ENCODE measurements at regions not wholly inside any gene's neighbourhood (a gene's known extent, or its start where the extent isn't known, plus 50 kb on each side); places are given as distances from the start of the nearest gene placed in this dataset.

DNA sequence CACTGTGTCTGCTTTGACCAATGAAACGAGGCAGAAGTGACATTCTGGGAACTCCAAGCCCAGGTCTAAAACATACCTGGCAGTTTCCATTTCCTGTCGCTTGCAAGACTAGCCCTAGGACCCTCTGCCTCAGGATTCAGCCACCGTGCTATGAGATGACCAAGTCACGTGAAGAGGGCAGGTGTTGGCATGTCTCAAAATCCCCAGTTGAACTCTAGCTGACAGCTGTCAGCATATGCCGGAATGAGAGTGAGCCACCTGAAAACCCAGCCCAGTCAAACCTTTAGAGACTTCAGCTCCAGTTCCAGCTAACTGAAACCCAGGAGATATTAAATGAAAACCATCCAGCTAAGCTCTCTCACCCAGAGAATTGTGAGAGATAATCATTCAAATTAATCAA is 89.9 kb upstream of the PPP1R3A start:
- Mint-ChIP-seq H3K27ac (ENCODE audit: unreplicated experiment) (no peak overlapping the region), H3K27me3 (ENCODE audit: unreplicated experiment) (no peaks in the 10 kb centered on the region), H3K4me3 (ENCODE audit: unreplicated experiment) (no peak overlapping the region), H3K36me3 (ENCODE audit: unreplicated experiment) (peaks cover 7% of the 10 kb centered on the region), H3K9me3 (ENCODE audit: unreplicated experiment) (peaks cover 21% of the 10 kb centered on the region), H3K4me1 (ENCODE audit: unreplicated experiment) (peaks cover 20% of the 10 kb centered on the region)
- TF ChIP-seq, protein P1, sequence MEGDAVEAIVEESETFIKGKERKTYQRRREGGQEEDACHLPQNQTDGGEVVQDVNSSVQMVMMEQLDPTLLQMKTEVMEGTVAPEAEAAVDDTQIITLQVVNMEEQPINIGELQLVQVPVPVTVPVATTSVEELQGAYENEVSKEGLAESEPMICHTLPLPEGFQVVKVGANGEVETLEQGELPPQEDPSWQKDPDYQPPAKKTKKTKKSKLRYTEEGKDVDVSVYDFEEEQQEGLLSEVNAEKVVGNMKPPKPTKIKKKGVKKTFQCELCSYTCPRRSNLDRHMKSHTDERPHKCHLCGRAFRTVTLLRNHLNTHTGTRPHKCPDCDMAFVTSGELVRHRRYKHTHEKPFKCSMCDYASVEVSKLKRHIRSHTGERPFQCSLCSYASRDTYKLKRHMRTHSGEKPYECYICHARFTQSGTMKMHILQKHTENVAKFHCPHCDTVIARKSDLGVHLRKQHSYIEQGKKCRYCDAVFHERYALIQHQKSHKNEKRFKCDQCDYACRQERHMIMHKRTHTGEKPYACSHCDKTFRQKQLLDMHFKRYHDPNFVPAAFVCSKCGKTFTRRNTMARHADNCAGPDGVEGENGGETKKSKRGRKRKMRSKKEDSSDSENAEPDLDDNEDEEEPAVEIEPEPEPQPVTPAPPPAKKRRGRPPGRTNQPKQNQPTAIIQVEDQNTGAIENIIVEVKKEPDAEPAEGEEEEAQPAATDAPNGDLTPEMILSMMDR (IDR thresholded peaks at IDR 0.05) = no peak
- DNase-seq (ENCODE audit: extremely low spot score, unreplicated experiment) = no peak

DNA sequence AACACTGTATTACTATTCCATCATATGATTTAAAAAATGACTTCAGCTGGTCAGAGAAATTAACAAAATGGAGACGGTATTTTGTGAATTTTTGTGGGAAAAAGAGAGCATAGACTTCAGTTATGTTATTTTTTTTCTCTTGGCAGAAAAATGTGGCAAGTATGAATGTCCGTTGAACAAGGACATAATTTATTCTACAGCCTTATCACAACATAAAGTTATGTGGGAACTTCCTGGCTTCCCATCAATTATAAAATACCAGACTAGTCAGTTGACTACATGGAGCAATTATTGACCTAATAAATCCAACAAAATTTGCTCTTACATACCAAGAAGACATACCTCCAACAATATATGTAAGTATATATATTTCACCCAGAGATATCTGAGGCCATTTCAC is 88.6 kb upstream of the PPP1R3A start:
- Mint-ChIP-seq H3K9me3 (ENCODE audit: unreplicated experiment) (peaks cover 34% of the 10 kb centered on the region), H3K4me3 (ENCODE audit: unreplicated experiment) (peak overlapping the region; percentile 41), H3K4me1 (ENCODE audit: unreplicated experiment) (peaks cover 20% of the 10 kb centered on the region), H3K27ac (ENCODE audit: unreplicated experiment) (peak overlapping the region; percentile 89), H3K36me3 (ENCODE audit: unreplicated experiment) (peaks cover 17% of the 10 kb centered on the region), H3K27me3 (ENCODE audit: unreplicated experiment) (no peaks in the 10 kb centered on the region)
- TF ChIP-seq, protein P1 (IDR thresholded peaks at IDR 0.05) = no peak
- DNase-seq (ENCODE audit: extremely low spot score, unreplicated experiment) = no peak

DNA sequence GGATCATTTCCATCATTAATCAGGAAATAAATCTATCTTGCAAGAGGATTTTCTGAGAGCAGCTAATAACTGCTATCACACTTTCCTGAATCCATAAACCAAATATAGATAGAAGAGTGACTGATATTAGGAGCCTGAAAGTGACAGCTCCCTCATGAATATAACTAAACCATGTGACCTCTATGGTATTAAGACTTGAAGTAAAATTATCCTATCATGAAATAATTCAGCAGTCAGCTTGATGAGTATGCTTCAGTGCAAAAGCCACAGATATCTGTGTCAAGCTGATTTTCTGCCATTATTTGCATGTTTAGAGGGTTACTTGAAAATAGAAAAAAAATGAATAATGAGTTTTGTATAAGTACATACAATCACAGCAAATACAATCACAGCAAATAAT is 80.1 kb upstream of the PPP1R3A start:
- DNase-seq (ENCODE audit: extremely low spot score, unreplicated experiment) = no peak
- no peak overlapping the region for H3K4me3 Mint-ChIP-seq (ENCODE audit: unreplicated experiment)
- H3K9me3 Mint-ChIP-seq (ENCODE audit: unreplicated experiment) = peaks cover 40% of the 10 kb centered on the region
- no peaks in the 10 kb centered on the region for H3K27me3 Mint-ChIP-seq (ENCODE audit: unreplicated experiment)
- peaks cover 23% of the 10 kb centered on the region for H3K36me3 Mint-ChIP-seq (ENCODE audit: unreplicated experiment)
- H3K27ac Mint-ChIP-seq (ENCODE audit: unreplicated experiment) = no peak overlapping the region
- H3K4me1 Mint-ChIP-seq (ENCODE audit: unreplicated experiment) = no peaks in the 10 kb centered on the region
- TF ChIP-seq, protein P1 (IDR thresholded peaks at IDR 0.05) = no peak

DNA sequence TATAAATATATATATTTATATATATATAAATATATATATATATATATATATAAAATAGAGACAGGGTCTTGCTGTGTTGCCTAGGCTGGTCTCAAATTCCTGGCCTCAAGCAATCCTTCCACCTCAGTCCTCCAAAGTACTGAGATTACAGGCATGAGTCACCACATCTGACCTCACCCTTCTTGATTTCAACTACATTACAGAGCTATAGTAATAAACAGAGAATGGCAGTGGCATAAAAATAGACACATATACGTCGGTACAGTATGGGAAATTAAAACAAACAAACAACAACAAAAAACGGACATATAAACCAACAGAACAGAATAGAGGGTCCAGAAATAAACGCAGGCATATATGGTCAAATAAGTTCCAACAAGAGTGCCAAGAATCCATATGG is 77.6 kb upstream of the PPP1R3A start:
- Mint-ChIP-seq H3K36me3 (ENCODE audit: unreplicated experiment) (peaks cover 4% of the 10 kb centered on the region), H3K4me3 (ENCODE audit: unreplicated experiment) (no peak overlapping the region), H3K27me3 (ENCODE audit: unreplicated experiment) (no peaks in the 10 kb centered on the region), H3K9me3 (ENCODE audit: unreplicated experiment) (peaks cover 14% of the 10 kb centered on the region), H3K4me1 (ENCODE audit: unreplicated experiment) (no peaks in the 10 kb centered on the region), H3K27ac (ENCODE audit: unreplicated experiment) (no peak overlapping the region)
- TF ChIP-seq, protein P1 (IDR thresholded peaks at IDR 0.05) = no peak
- no peak for DNase-seq (ENCODE audit: extremely low spot score, unreplicated experiment)

DNA sequence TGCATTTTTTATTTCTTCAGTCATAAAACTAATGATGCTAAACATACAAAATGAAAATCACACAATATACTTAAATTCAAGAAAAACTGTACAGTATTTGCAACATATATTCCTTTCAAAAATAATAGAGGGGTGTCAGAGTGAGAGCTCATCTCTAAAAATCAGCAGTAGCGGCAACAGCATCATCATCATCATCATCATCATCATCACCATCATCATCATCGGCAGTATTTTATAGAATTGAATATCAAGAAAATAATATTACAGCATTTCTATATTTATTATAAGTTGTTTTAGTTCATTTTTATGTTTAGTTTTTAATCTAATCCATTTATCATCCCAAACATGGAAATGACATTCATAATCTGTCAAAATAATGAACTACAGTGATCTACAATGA is 67.4 kb upstream of the PPP1R3A start:
- no peak for DNase-seq (ENCODE audit: extremely low spot score, unreplicated experiment)
- Mint-ChIP-seq H3K4me3 (ENCODE audit: unreplicated experiment) (no peak overlapping the region), H3K27me3 (ENCODE audit: unreplicated experiment) (no peaks in the 10 kb centered on the region), H3K27ac (ENCODE audit: unreplicated experiment) (no peak overlapping the region), H3K4me1 (ENCODE audit: unreplicated experiment) (peaks cover 2% of the 10 kb centered on the region), H3K36me3 (ENCODE audit: unreplicated experiment) (no peaks in the 10 kb centered on the region), H3K9me3 (ENCODE audit: unreplicated experiment) (no peaks in the 10 kb centered on the region)
- TF ChIP-seq, protein P1 (IDR thresholded peaks at IDR 0.05) = no peak

Measured in osteocyte (in vitro differentiated cells).